ENCODE measurements at regions not wholly inside any gene's neighbourhood (a gene's known extent, or its start where the extent isn't known, plus 50 kb on each side); places are given as distances from the start of the nearest gene placed in this dataset.
"Not testable (repeated sequence)": the region's sequence is repeated elsewhere in the genome, so short reads cannot be mapped to it uniquely, and the experiment has no call there.

DNA sequence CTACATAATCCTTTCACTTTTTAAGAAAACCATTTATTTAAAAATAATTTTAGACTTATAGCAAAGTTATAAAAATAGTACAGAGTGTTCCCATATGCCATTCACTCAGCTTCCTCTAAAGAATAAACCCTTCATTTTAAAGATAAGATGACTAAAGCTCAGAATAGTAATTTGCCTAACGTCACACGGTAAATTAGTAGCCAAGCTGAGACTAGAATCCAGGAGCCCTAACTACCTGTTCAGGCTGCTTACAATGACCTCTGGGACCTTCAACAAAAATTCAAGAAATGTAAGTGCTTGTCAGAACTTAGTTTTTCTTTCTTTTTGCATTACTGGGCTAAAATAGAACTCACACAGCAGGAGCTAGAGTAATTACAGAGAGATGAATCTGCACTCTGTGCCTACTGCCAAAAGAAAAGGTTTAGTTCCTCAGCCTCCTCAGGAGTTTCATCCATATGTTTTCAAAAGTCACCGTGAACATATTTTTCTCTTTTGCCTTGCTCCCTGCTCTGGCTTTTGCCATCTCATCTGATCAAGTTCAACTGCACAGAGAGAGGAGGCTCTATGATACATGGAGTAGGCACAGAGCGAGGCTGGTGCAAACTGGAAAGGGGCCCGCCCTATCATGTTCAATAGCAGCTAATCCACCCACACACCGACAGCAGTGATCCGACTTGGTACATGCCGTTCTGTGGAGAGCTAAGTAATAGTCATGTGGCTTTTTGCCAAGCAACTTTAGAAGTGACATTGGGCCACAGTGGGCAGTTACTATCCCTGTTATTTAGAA is 112.7 kb upstream of the SEC22B start:
- not testable (repeated sequence) for H3K4me1 ChIP-seq (ENCODE audit: control insufficient read depth in 3 of 3, insufficient read depth in 2 of 3, low read depth in 1 of 3, low read length in 2 of 3); FAIRE-seq; H3K4me3 ChIP-seq (ENCODE audit: low read depth in 1 of 3, low read length in 3 of 3); DNase-seq; H3K27me3 ChIP-seq (ENCODE audit: control insufficient read depth in 3 of 3, insufficient read depth in 3 of 3, low read length in 3 of 3); H3K27ac ChIP-seq (ENCODE audit: low read depth in 1 of 3, low read length in 2 of 3); H3K36me3 ChIP-seq (ENCODE audit: control insufficient read depth in 3 of 3, insufficient read depth in 2 of 3, low read depth in 1 of 3, low read length in 3 of 3); H3K9me3 ChIP-seq (ENCODE audit: control insufficient read depth in 2 of 2, insufficient read depth in 1 of 2, low read depth in 1 of 2, low read length in 1 of 2)
- WGBS, 3 donors: no CpG with 5 or more reads among the region's 8 CpGs

DNA sequence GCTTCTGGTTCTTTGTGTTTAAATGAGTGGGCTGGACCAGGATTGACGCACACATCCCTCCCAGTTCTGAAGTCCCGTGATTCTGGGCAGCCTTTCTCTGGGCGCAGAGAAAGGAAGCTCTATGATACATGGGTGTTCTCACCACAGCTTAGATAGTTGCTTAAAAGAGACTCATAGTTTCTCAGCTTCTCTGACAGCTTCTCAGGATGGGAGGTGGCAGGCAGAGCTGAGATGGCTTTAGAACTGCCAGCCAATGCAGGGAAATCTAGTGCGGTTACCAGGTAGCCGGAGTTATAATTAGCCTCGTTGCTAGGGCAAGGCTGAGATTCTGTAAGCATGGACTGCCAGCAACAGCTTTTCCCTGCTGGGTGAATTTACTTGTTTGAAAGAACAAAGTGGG is 111.8 kb upstream of the SEC22B start:
- H3K27ac ChIP-seq (ENCODE audit: low read depth in 1 of 3, low read length in 2 of 3); FAIRE-seq; DNase-seq; H3K4me1 ChIP-seq (ENCODE audit: control insufficient read depth in 3 of 3, insufficient read depth in 2 of 3, low read depth in 1 of 3, low read length in 2 of 3); H3K36me3 ChIP-seq (ENCODE audit: control insufficient read depth in 3 of 3, insufficient read depth in 2 of 3, low read depth in 1 of 3, low read length in 3 of 3); H3K4me3 ChIP-seq (ENCODE audit: low read depth in 1 of 3, low read length in 3 of 3); H3K9me3 ChIP-seq (ENCODE audit: control insufficient read depth in 2 of 2, insufficient read depth in 1 of 2, low read depth in 1 of 2, low read length in 1 of 2); H3K27me3 ChIP-seq (ENCODE audit: control insufficient read depth in 3 of 3, insufficient read depth in 3 of 3, low read length in 3 of 3): not testable (repeated sequence)
- no CpG with 5 or more reads among the region's 6 CpGs for WGBS, 3 donors

DNA sequence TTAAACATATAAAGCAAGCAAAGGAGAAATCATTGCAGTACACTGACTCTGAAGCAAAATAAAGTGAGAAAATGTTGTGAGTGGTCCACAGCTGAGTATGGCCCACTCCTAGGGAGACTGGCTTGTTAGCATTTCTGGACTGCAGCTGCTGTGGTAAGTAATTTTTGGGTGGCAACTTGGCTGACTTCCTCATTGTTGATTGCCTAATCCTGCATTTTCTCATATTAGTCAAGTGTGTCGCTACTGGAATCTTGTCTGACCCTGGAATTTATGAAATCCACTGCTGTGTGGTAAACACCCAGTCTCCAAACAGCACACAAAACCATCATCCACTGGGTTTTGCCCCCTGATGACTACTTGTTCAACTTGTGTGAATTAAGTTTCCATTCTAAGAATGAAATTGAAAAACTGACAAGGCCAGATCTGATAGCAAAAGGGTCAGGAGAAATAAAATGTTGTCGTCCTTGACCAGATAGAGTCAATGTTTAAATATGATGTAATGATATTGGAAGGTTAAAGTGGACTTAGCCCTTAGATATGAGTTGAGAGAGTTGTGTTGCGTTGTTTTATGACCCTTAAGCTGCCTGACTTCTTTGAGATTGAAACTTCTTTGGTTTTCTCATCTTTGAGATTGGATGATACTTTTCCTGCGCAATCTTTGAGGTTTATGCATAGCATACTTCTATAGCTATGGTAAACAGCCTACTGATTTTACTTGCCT is 106.6 kb upstream of the SEC22B start:
- H3K36me3 ChIP-seq (ENCODE audit: control insufficient read depth in 3 of 3, insufficient read depth in 2 of 3, low read depth in 1 of 3, low read length in 3 of 3); H3K9me3 ChIP-seq (ENCODE audit: control insufficient read depth in 2 of 2, insufficient read depth in 1 of 2, low read depth in 1 of 2, low read length in 1 of 2); H3K4me3 ChIP-seq (ENCODE audit: low read depth in 1 of 3, low read length in 3 of 3); FAIRE-seq; H3K27me3 ChIP-seq (ENCODE audit: control insufficient read depth in 3 of 3, insufficient read depth in 3 of 3, low read length in 3 of 3); H3K27ac ChIP-seq (ENCODE audit: low read depth in 1 of 3, low read length in 2 of 3); H3K4me1 ChIP-seq (ENCODE audit: control insufficient read depth in 3 of 3, insufficient read depth in 2 of 3, low read depth in 1 of 3, low read length in 2 of 3); DNase-seq: not testable (repeated sequence)
- no CpG with 5 or more reads among the region's 4 CpGs for WGBS, 3 donors

DNA sequence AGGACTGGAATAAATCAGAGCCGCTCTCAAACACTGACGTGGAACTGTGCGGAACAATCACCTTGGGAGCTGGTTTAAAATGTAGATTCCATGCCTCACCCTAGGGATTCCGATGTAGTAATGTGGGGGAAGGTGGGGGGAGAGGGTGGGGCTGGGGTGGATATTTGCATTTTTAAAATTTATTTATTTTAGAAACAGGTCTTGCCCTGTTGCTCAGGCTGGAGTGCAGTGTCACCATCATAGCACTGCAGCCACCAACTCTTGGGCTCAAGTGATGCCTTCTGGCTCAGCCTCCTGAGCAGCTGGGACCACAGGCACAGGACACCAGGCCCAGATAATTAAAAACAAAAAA is 101.9 kb upstream of the SEC22B start:
- H3K4me1 ChIP-seq (ENCODE audit: control insufficient read depth in 3 of 3, insufficient read depth in 2 of 3, low read depth in 1 of 3, low read length in 2 of 3); DNase-seq; FAIRE-seq: not testable (repeated sequence)

DNA sequence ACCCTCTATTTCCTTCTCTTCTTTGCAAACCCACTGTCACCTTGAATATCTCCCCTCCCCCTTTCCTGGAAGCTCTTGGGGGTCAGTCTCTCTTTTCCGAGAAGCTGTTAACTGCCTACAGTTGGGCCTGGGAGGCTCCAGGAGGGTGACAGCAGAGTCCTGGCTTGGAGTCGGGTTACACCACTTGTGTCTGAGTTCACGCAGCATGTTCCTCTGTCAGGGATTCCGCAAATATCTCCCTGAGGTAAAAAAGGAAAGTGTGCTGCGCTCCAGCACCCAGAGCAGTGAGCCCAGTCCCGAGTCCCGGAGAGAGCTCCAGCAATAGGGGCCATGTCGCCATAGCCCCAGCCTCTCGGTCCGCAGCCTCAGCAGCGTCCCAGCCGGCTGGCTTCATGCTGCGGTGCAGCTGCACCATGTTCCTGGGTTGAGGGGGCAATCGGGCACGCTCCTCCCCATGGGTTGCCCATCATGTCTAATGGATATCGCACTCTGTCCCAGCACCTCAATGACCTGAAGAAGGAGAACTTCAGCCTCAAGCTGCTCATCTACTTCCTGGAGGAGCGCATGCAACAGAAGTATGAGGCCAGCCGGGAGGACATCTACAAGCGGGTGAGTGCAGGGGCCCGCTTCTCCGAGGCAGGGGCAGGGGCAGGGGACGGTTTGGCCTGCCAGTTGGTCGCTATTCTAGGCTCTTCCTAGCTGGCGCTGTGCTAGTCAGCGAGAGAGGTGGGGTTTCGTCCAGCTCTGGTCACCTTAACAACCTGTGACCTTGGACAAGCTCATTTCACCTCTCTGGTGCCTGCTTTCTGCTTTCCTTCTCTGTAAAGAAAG is 101.3 kb upstream of the SEC22B start:
- not testable (repeated sequence) for H3K4me3 ChIP-seq (ENCODE audit: low read depth in 1 of 3, low read length in 3 of 3); DNase-seq; H3K36me3 ChIP-seq (ENCODE audit: control insufficient read depth in 3 of 3, insufficient read depth in 2 of 3, low read depth in 1 of 3, low read length in 3 of 3); H3K27ac ChIP-seq (ENCODE audit: low read depth in 1 of 3, low read length in 2 of 3); H3K9me3 ChIP-seq (ENCODE audit: control insufficient read depth in 2 of 2, insufficient read depth in 1 of 2, low read depth in 1 of 2, low read length in 1 of 2); FAIRE-seq; H3K4me1 ChIP-seq (ENCODE audit: control insufficient read depth in 3 of 3, insufficient read depth in 2 of 3, low read depth in 1 of 3, low read length in 2 of 3); H3K27me3 ChIP-seq (ENCODE audit: control insufficient read depth in 3 of 3, insufficient read depth in 3 of 3, low read length in 3 of 3)
- WGBS, 3 donors: no CpG with 5 or more reads among the region's 26 CpGs

More for the DNA sequence above, 101.9 kb upstream of the SEC22B start:
- H3K27me3 ChIP-seq (ENCODE audit: control insufficient read depth in 3 of 3, insufficient read depth in 3 of 3, low read length in 3 of 3); H3K4me3 ChIP-seq (ENCODE audit: low read depth in 1 of 3, low read length in 3 of 3); H3K27ac ChIP-seq (ENCODE audit: low read depth in 1 of 3, low read length in 2 of 3); H3K36me3 ChIP-seq (ENCODE audit: control insufficient read depth in 3 of 3, insufficient read depth in 2 of 3, low read depth in 1 of 3, low read length in 3 of 3); H3K9me3 ChIP-seq (ENCODE audit: control insufficient read depth in 2 of 2, insufficient read depth in 1 of 2, low read depth in 1 of 2, low read length in 1 of 2): not testable (repeated sequence)
- WGBS, 3 donors: no CpG with 5 or more reads among the region's 4 CpGs

DNA sequence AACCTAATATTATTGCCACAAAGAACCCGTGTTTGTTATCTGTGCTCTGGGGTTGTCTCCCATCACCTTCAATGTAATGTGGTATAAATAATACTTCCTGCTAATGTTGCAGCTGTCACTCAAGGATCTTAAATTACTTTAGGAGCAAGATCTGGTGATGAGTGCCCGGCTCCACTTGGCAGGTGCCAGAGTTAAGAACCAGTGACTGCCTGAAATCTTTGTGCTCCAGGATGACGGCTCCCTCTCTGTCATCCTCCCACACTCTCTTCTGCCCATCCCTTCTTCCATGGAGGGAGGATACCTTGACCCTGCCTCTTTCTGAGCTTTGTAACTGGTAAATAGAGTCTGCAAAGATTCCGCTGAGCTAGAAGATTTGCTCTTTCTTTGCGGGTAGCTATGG is 100.4 kb upstream of the SEC22B start:
- H3K36me3 ChIP-seq (ENCODE audit: control insufficient read depth in 3 of 3, insufficient read depth in 2 of 3, low read depth in 1 of 3, low read length in 3 of 3); H3K4me3 ChIP-seq (ENCODE audit: low read depth in 1 of 3, low read length in 3 of 3); FAIRE-seq; DNase-seq; H3K4me1 ChIP-seq (ENCODE audit: control insufficient read depth in 3 of 3, insufficient read depth in 2 of 3, low read depth in 1 of 3, low read length in 2 of 3); H3K27ac ChIP-seq (ENCODE audit: low read depth in 1 of 3, low read length in 2 of 3); H3K27me3 ChIP-seq (ENCODE audit: control insufficient read depth in 3 of 3, insufficient read depth in 3 of 3, low read length in 3 of 3); H3K9me3 ChIP-seq (ENCODE audit: control insufficient read depth in 2 of 2, insufficient read depth in 1 of 2, low read depth in 1 of 2, low read length in 1 of 2): not testable (repeated sequence)
- WGBS, 3 donors: no CpG with 5 or more reads among the region's 5 CpGs

DNA sequence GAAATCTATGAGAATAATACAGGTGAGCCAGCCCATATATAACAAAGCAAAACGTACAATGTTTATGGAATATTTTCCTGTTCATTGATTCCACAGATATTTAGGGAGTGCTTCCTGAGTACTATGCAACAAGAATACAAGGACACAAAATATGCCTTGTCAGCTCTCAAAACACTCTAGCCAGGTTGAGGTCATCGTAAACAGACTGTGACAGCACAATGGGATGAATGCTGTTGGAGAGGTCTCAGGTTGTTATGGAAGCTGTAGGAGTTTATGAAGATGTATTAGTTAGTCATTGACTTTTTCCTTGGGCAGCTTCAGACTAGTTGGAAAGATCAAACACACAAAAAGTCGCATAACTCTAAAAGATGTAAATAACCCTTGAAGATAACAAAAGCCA is 98.1 kb upstream of the SEC22B start:
- H3K4me1 ChIP-seq (ENCODE audit: control insufficient read depth in 3 of 3, insufficient read depth in 2 of 3, low read depth in 1 of 3, low read length in 2 of 3); H3K4me3 ChIP-seq (ENCODE audit: low read depth in 1 of 3, low read length in 3 of 3); FAIRE-seq; H3K36me3 ChIP-seq (ENCODE audit: control insufficient read depth in 3 of 3, insufficient read depth in 2 of 3, low read depth in 1 of 3, low read length in 3 of 3); H3K27ac ChIP-seq (ENCODE audit: low read depth in 1 of 3, low read length in 2 of 3); H3K27me3 ChIP-seq (ENCODE audit: control insufficient read depth in 3 of 3, insufficient read depth in 3 of 3, low read length in 3 of 3); DNase-seq; H3K9me3 ChIP-seq (ENCODE audit: control insufficient read depth in 2 of 2, insufficient read depth in 1 of 2, low read depth in 1 of 2, low read length in 1 of 2): not testable (repeated sequence)
- WGBS, 3 donors: no CpG with 5 or more reads among the region's 3 CpGs

DNA sequence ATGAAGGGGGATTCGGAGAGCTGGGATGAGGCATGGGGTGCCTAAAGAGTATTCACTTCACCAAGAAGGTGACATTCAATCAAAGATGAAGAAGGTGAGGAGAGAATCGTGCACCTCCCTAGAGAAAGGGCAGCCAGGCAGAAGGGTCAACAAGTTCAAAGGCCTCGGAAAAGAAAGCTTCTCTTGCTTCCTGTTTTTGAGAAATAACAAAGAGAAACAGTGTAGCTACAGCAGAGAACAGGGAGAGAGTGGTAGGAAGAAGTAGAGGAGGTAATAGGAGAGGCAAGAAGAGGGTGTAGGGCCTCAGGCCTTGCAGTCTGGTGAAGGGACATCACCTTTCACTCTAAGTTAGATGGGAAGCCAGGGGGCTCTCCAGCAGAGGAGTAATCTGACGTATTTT is 97.0 kb upstream of the SEC22B start:
- WGBS, 3 donors: 20 to 38% (median 20%) methylated on average over 2 of the region's 4 CpGs
- not testable (repeated sequence) for H3K4me3 ChIP-seq (ENCODE audit: low read depth in 1 of 3, low read length in 3 of 3); DNase-seq; FAIRE-seq; H3K36me3 ChIP-seq (ENCODE audit: control insufficient read depth in 3 of 3, insufficient read depth in 2 of 3, low read depth in 1 of 3, low read length in 3 of 3); H3K27ac ChIP-seq (ENCODE audit: low read depth in 1 of 3, low read length in 2 of 3); H3K9me3 ChIP-seq (ENCODE audit: control insufficient read depth in 2 of 2, insufficient read depth in 1 of 2, low read depth in 1 of 2, low read length in 1 of 2); H3K4me1 ChIP-seq (ENCODE audit: control insufficient read depth in 3 of 3, insufficient read depth in 2 of 3, low read depth in 1 of 3, low read length in 2 of 3); H3K27me3 ChIP-seq (ENCODE audit: control insufficient read depth in 3 of 3, insufficient read depth in 3 of 3, low read length in 3 of 3)
